NCI-H524 treated with DMSO at 0.1 percent for 48 hours (cell line): ENCODE measurements at regions not wholly inside any gene's neighbourhood (a gene's known extent, or its start where the extent isn't known, plus 50 kb on each side); places are given as distances from the start of the nearest gene placed in this dataset.
"Not testable (repeated sequence)": the region's sequence is repeated elsewhere in the genome, so short reads cannot be mapped to it uniquely, and the experiment has no call there.

ENCODE experiments used
- DNase-seq: peaks from one replicate; lab custom pipeline; 2025; lab: John Stamatoyannopoulos, UW

DNA sequence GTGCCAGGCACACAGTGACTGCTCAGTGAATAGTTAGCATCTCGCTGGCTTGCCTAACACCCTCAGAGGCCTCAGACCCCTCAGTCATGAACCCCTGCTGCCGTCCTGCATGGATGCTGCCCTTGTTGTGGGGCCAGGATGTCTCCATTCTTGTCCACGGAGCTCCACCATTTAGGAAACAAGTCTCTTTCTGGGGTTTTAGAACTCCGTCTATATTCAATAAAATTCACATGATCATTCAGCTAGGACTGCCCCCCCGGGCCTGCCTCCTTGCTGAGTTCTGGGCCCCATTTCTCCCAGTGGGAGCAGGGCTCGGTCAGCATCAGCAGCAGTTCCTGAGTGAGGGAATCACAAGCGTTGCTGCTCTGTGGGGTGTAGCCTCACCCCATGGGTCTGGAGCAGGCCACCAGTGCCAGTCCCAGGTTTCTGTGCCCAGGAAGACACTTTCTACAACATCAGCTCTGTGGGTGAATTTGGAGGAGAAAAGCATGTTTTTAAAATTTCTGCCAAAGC lies 134.1 kb downstream of the RHOU start:
- no peak for DNase-seq

- no peak for DNase-seq
Measured at GRCh38 chr1:228870041-228870713, 134.9 kb downstream of the RHOU start.

DNA sequence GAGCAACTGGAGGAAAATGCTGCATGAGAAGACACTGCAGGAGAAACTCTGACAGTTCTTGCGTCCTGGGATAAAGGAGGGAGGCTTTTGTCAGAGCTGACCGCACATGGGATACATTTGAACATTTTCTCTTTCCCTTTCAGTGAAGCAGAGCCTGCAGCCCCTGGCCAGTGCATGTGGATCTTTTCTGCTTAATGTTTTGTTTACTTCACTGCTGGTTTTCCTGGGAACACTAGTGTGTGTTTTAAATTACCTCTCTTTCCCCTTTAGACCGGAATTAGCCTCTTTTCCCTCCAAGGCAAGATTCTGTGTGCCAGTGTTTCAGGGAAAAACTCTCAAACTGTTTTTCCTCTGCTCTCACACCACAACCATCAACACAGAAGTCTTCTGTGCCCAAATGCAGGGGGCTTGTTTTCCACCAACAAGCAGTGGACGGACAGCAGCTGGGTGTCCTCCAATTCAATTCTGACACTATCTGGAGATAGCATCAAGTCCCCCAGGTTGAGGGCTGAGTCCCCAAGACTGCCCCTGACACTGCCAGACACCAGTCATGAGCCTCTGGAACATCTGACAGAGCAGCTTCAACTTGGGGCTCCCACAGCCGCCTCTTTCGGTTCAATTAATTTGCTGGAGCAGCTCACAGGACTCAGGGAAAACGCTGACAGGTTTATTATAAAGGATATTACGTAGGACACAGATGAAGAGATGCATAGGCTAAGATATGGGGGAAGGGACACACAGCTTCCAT lies 136.2 kb downstream of the RHOU start:
- no peak for DNase-seq

GRCh38 chr1:228872080-228872479 lies 136.8 kb downstream of the RHOU start:
- DNase-seq = no peak

- no peak for DNase-seq
Measured at GRCh38 chr1:228873709-228874108, 138.4 kb downstream of the RHOU start.

DNA sequence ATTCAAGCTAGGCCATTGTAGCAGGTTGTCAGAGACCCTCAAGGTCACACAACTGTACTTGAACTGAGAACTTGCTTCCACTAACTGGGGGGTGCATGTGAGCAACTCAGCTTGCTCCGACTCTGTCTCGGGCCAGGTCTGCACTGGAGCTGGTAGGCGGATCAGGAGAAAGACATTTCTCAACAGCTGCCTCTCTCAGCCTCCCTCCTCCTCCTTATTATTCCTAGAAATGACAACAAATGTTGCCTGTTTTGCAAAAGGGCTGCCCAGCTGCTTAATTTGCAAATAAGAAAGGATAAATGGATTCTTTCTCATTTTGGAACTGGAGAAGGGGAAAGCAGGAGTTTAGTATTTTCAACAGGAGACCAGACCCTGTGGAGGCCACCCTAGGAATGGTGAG lies 140.5 kb downstream of the RHOU start:
- DNase-seq = no peak

DNA sequence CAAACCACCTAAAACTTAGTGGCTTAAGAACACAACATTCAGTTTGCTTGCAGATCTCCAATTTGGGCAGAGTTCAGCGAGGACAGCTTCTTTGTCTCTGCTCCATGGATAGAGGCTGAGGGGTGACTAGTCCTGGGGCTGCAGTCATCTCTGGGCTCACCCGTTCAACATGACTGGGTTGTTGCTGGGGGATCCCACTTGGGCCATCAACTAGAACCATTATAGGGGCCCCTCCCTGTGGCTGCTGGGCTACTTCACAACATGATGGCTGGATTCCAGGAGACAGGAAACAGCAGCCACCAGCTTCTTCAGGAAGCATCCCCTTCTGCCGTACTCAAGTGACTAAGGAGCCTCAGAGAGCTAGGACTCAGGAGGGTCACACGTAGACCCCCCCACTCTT lies 140.9 kb downstream of the RHOU start:
- DNase-seq = no peak

DNA sequence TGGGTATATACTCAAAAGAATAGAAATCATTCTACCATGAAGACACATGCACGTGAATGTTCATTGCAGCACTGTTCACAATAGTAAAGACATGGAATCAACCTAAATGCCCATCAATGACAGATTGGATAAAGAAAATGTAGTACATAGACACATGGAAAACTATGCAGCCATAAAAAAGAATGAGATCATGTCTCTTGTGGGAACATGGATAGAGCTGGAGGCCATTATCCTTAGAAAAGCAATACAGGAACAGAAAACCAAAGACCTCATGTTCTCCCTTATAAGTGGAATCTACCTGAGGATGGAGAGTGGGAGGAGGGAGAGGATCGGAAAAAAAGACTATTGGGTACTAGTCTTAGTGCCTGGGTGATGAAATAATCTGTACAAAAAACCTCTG lies 143.9 kb downstream of the RHOU start:
- no peak for DNase-seq

- DNase-seq = no peak
Measured at GRCh38 chr1:228882041-228882770, 146.9 kb downstream of the RHOU start.

DNA sequence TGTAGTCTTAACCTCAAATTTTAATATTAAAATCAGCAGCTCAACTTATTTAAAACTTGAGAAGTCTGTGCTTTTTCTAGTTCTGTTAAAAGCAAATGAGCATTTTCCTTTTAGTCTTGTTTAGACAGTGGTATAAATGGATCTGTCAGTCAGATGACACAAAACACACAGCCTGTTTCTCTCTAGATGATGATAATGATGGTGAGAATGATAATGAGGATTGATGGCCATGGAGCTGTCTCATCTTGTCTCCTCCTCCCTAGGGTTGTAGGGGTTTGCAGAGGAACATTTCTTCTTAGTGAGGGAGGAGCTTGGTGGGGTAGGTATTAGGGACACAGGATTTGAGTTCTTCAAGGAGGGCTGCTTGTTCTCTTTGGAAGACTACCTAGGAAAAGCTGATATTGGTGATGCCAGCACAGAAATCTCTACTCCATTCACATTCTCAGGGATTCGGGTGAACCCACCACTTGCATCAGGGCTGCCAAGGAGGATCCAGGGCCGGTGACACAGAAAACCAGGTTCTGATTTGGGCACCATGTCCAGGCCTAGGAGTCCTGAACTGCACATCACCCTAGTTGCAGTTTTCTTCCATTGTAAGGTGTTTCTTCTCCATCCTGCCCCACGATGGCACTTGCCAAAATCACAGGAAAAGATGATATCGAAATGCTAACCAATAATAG lies 147.6 kb downstream of the RHOU start:
- DNase-seq = no peak

- no peak for DNase-seq
Measured at GRCh38 chr1:228883535-228883934, 148.3 kb downstream of the RHOU start.

- DNase-seq = no peak
Measured at GRCh38 chr1:228884196-228884595, 148.9 kb downstream of the RHOU start.

GRCh38 chr1:228884615-228885566 lies 149.6 kb downstream of the RHOU start:
- no peak for DNase-seq

GRCh38 chr1:228885845-228886244 lies 150.6 kb downstream of the RHOU start:
- no peak for DNase-seq

- no peak for DNase-seq
Measured at GRCh38 chr1:228887101-228887500, 151.8 kb downstream of the RHOU start.

- DNase-seq = no peak
Measured at GRCh38 chr1:228887960-228888359, 152.7 kb downstream of the RHOU start.

- DNase-seq = no peak
Measured at GRCh38 chr1:228889289-228889688, 154.0 kb downstream of the RHOU start.

DNA sequence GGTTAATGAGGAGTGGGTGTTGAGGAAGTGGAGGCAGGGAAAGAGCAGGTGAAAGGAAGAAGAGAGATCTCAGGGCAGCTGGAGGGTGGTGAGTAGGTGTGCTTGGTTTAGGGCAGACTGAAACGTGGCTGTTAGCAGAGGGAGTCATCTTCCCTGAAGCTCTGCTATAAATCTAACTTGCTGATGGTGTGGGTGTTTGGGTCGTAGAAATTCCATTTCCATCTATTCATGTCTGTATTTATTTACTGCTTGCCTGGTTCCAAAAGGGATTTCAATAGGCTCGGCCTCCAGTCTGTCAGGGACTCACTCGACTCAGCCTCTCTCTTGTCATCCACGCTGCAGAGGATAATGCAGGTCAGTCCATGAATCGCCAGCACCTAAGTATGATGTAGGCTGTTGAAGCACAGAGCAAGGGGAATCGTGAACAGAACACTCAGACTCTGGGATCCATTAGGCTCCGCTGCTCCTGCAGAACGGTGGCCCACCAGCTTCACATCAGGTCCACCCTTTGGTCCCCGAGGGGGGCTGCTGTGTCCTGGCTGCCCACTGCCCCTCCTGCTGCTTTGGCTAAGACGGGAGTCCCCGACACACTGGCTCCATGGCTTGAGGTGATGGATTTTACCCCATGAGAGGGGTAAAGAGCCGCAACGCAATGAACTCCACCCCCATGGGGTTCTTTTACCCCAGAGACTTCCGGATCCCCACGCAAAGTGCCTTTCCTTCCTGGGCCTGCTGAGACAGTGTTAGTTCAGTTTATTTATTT lies 156.2 kb downstream of the RHOU start:
- no peak for DNase-seq

DNA sequence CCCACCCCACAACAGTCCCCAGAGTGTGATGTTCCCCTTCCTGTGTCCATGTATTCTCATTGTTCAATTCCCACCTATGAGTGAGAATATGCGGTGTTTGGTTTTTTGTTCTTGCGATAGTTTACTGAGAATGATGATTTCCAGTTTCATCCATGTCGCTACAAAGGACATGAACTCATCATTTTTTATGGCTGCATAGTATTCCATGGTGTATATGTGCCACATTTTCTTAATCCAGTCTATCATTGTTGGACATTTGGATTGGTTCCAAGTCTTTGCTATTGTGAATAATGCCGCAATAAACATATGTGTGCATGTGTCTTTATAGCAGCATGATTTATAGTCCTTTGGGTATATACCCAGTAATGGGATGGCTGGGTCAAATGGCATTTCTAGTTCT lies 156.9 kb downstream of the RHOU start:
- DNase-seq = not testable (repeated sequence)

DNA sequence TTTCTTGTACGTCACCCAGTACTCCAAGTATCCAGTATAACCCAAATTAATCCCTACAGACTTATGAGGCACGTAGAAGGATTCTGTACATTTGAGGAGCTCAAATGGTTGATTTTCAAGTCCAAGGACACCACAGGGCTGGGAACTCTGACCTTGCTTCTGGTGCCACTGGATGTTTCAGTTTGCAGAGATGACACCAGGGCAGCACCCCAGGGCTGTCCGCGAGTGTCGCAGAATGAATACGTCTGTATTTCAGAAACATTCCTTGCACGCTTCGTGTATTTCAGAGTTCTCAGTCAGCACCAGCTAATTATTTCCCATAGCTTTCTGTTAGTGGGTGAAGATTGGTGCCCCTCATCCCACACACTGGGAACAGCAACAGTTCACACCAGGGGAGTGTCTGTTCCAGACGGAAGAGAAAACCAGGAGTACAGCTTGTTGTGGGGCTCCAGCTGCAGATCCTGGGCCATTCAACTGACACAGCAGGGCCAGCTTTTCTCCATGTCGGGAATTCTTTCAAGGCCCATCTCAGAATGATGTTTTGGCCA lies 159.2 kb downstream of the RHOU start:
- no peak for DNase-seq
